Tibial nerve (tissue), 4 donors: ENCODE measurements at regions not wholly inside any gene's neighbourhood (a gene's known extent, or its start where the extent isn't known, plus 50 kb on each side); places are given as distances from the start of the nearest gene placed in this dataset.

ENCODE experiments used
- CTCF ChIP-seq, 5 experiments: fragments of 200-600 bp in 3 of 5; fragments of 450-650 bp in 2 of 5; sonication (generic) in 3 of 5; IDR thresholded peaks; one replicate each; pipeline ENCODE4 v1.5.1; 2016 to 2019; ENCODE audit warnings: antibody characterized with exemption in 5 of 5, mild to moderate bottlenecking in 3 of 5, moderate library complexity in 2 of 5
- EP300 ChIP-seq, 2 donors: sonication (generic); formaldehyde crosslinking; IDR thresholded peaks; one replicate each; pipeline ENCODE4 v1.6.1; 2017; ENCODE audit warnings: antibody characterized with exemption in 2 of 2, mild to moderate bottlenecking in 1 of 2
- POLR2A ChIP-seq, 2 donors: fragments of 450-650 bp; IDR thresholded peaks; one replicate each; pipeline ENCODE4 v1.6.1; 2017; ENCODE audit warnings: antibody characterized with exemption in 2 of 2, mild to moderate bottlenecking in 2 of 2, moderate library complexity in 2 of 2

GRCh38 chr4:165806613-165807012, 66.4 kb upstream of the TLL1 start:
- TF ChIP-seq CTCF (IDR thresholded peaks at IDR 0.05) (no peak), POLR2A (IDR thresholded peaks at IDR 0.05) (no peak), EP300 (IDR thresholded peaks at IDR 0.05) (no peak)
